ENCODE measurements at regions not wholly inside any gene's neighbourhood (a gene's known extent, or its start where the extent isn't known, plus 50 kb on each side); places are given as distances from the start of the nearest gene placed in this dataset.

- no peak for DNase-seq
These were observed 89.8 kb upstream of the KCNH7 start for GRCh38 chr2:162928356-162928755.

GRCh38 chr2:162926907-162927306 is 88.3 kb upstream of the KCNH7 start:
- no peak for DNase-seq

- DNase-seq, result no peak
These were observed 87.9 kb upstream of the KCNH7 start for GRCh38 chr2:162926501-162926900.

GRCh38 chr2:162925595-162925994 is 87.0 kb upstream of the KCNH7 start:
- no peak for DNase-seq

GRCh38 chr2:162919111-162919510 is 80.5 kb upstream of the KCNH7 start:
- DNase-seq, result no peak

GRCh38 chr2:162917626-162918025 is 79.1 kb upstream of the KCNH7 start:
- DNase-seq, result no peak

GRCh38 chr2:162916286-162916801 is 77.8 kb upstream of the KCNH7 start:
- no peak for DNase-seq

GRCh38 chr2:162915858-162916257 is 77.3 kb upstream of the KCNH7 start:
- no peak for DNase-seq

- no peak for DNase-seq
These were observed 75.6 kb upstream of the KCNH7 start for GRCh38 chr2:162914161-162914560.

- no peak for DNase-seq
These were observed 74.2 kb upstream of the KCNH7 start for GRCh38 chr2:162912787-162913186.

GRCh38 chr2:162908567-162908966 is 70.0 kb upstream of the KCNH7 start:
- no peak for DNase-seq

GRCh38 chr2:162890690-162891311 is 52.2 kb upstream of the KCNH7 start:
- no peak for DNase-seq

GRCh38 chr2:162888652-162889051 is 50.1 kb upstream of the KCNH7 start:
- DNase-seq, result no peak
